ENCODE measurements at regions not wholly inside any gene's neighbourhood (a gene's known extent, or its start where the extent isn't known, plus 50 kb on each side); places are given as distances from the start of the nearest gene placed in this dataset.
"Not testable (repeated sequence)": the region's sequence is repeated elsewhere in the genome, so short reads cannot be mapped to it uniquely, and the experiment has no call there.

DNA sequence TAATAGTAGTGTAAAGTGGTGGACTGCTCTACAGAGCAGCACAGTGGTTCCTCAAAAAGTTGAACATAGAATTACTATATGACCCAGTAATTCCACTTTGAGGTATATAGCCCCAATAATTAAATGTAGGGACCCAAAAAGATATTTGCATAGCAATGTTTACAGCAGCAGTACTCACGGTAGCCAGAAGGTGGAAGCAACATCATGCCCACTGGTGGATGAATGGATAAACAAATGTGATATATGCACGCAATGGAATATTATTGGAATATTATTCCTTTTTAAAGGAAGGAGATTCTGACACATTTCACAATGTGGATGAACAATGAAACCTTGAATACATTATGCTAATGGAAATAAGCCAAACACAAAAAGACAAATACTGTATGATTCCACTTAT lies 121.4 kb downstream of the POTEM start:
- H3K36me3 Mint-ChIP-seq; H3K9me3 ChIP-seq (ENCODE audit: control insufficient read depth, insufficient read depth, low read length); H3K27ac ChIP-seq (ENCODE audit: low read length); H3K27me3 Mint-ChIP-seq (ENCODE audit: low read depth in 2 of 2); H3K4me3 Mint-ChIP-seq; H3K4me3 ChIP-seq (ENCODE audit: low read length); intact Hi-C loops (cut with micrococcal nuclease); H3K4me1 Mint-ChIP-seq; H3K9me3 Mint-ChIP-seq; H3K36me3 ChIP-seq (ENCODE audit: control insufficient read depth, insufficient read depth, low read length); H3K4me1 ChIP-seq (ENCODE audit: control insufficient read depth, insufficient read depth, low read length); H3K27ac Mint-ChIP-seq; H3K27me3 ChIP-seq (ENCODE audit: control insufficient read depth, insufficient read depth, low read length); DNase-seq: not testable (repeated sequence)
- no CpG with 5 or more reads among the region's 2 CpGs for WGBS (ENCODE audit: insufficient coverage)
- ATAC-seq, result peak in 1 of 3 donors; percentile 17

DNA sequence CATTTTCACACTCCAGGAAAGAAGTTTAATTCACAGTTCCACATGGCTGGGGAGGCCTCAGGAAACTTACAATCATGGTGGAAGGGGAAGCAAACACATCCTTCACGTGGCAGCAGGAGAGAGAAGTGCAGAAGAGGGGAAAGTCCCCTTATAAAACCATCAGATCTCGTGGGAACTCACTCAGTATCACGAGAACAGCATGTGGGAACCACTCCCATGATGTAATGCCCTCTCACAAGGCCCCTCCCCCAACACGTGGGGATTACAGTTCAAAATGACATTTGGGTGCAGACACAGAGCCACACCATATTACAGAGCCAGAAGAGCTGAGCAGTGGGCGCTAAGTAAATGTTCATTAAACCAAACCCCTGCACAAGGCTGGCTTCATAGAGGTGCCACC lies 126.0 kb downstream of the POTEM start:
- H3K36me3 ChIP-seq (ENCODE audit: control insufficient read depth, insufficient read depth, low read length); H3K4me1 Mint-ChIP-seq; H3K9me3 Mint-ChIP-seq; H3K4me3 ChIP-seq (ENCODE audit: low read length); H3K4me3 Mint-ChIP-seq; H3K27ac ChIP-seq (ENCODE audit: low read length); H3K9me3 ChIP-seq (ENCODE audit: control insufficient read depth, insufficient read depth, low read length); H3K36me3 Mint-ChIP-seq; intact Hi-C loops (cut with micrococcal nuclease); ATAC-seq; H3K27me3 ChIP-seq (ENCODE audit: control insufficient read depth, insufficient read depth, low read length); H3K27me3 Mint-ChIP-seq (ENCODE audit: low read depth in 2 of 2); H3K27ac Mint-ChIP-seq; DNase-seq; H3K4me1 ChIP-seq (ENCODE audit: control insufficient read depth, insufficient read depth, low read length): not testable (repeated sequence)
- no CpG with 5 or more reads among the region's 5 CpGs for WGBS (ENCODE audit: insufficient coverage)

DNA sequence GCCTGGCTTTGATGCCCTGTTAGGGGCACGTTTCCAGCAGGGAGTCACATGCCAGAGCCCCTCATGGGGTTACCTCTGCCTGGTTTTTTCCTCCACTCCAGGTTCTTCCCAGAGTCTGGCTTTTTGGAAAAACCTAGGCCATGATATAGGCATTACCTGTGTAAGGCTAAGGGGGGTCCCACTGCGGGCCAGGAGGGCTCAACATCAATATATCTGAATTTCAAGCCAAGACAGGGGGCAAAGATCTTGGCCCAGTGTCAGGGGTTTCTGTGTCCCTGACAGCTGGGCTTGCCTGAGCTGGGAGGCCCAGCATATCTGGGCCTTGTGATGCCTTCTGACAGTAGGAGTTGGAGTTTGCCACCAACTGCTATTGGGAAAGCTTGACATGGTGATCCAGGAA lies 127.5 kb downstream of the POTEM start:
- H3K27me3 Mint-ChIP-seq (ENCODE audit: low read depth in 2 of 2); H3K36me3 ChIP-seq (ENCODE audit: control insufficient read depth, insufficient read depth, low read length); H3K36me3 Mint-ChIP-seq; H3K27me3 ChIP-seq (ENCODE audit: control insufficient read depth, insufficient read depth, low read length); H3K4me3 Mint-ChIP-seq; H3K9me3 ChIP-seq (ENCODE audit: control insufficient read depth, insufficient read depth, low read length); intact Hi-C loops (cut with micrococcal nuclease); H3K4me1 Mint-ChIP-seq; H3K4me1 ChIP-seq (ENCODE audit: control insufficient read depth, insufficient read depth, low read length); ATAC-seq; H3K27ac ChIP-seq (ENCODE audit: low read length); H3K9me3 Mint-ChIP-seq; H3K4me3 ChIP-seq (ENCODE audit: low read length); H3K27ac Mint-ChIP-seq; DNase-seq: not testable (repeated sequence)
- 33% methylated on average over 1 of the region's 2 CpGs for WGBS (ENCODE audit: insufficient coverage)

DNA sequence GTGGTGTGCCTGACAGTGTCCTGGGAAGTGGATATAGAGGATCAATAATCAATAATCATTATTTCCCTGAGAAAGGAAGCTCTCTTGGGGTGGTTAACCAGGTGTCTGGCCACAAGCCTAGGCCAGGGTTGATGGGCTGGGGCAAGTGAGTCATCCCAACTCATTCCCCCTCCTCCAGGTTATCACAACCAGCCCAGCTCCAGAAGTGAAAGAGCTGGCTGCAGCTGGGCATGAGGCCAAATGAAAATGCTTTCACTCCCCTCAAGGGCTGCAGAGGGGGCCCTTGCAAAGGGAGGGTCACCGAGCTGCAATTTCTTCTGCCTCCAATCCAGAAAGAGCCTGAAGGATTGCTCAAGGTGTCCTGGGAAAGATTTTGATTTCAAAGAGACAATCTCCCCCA lies 127.9 kb downstream of the POTEM start:
- H3K4me3 ChIP-seq (ENCODE audit: low read length); H3K4me1 ChIP-seq (ENCODE audit: control insufficient read depth, insufficient read depth, low read length); H3K4me3 Mint-ChIP-seq; intact Hi-C loops (cut with micrococcal nuclease); H3K36me3 ChIP-seq (ENCODE audit: control insufficient read depth, insufficient read depth, low read length); H3K9me3 ChIP-seq (ENCODE audit: control insufficient read depth, insufficient read depth, low read length); H3K27me3 ChIP-seq (ENCODE audit: control insufficient read depth, insufficient read depth, low read length); H3K4me1 Mint-ChIP-seq; H3K27ac Mint-ChIP-seq; H3K9me3 Mint-ChIP-seq; DNase-seq; H3K36me3 Mint-ChIP-seq; H3K27ac ChIP-seq (ENCODE audit: low read length); ATAC-seq; H3K27me3 Mint-ChIP-seq (ENCODE audit: low read depth in 2 of 2): not testable (repeated sequence)
- no CpG with 5 or more reads among the region's 1 CpG for WGBS (ENCODE audit: insufficient coverage)

DNA sequence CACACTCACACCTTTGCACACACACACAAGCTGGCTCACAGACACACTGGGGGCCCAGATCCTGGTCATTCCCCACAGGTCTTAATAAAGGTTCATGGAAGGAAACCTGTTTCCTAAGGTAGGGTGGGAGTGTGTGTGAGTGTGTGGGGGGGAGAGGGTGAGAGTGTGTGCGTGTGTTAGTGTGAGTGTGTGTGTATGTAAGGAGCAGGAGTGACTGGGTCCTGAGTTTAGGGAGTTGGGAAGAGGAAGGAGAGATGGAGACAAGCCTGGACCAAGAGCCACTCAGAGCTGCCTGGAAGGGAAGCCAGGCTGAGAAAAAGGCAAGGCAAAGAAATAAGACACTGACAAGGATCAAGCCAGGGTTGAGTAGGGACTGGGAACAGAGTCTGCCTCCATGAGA lies 129.2 kb downstream of the POTEM start:
- DNase-seq; H3K4me1 ChIP-seq (ENCODE audit: control insufficient read depth, insufficient read depth, low read length); H3K4me3 ChIP-seq (ENCODE audit: low read length); intact Hi-C loops (cut with micrococcal nuclease); H3K4me3 Mint-ChIP-seq; H3K9me3 ChIP-seq (ENCODE audit: control insufficient read depth, insufficient read depth, low read length); ATAC-seq; H3K4me1 Mint-ChIP-seq; H3K27me3 ChIP-seq (ENCODE audit: control insufficient read depth, insufficient read depth, low read length); H3K9me3 Mint-ChIP-seq; H3K27ac Mint-ChIP-seq; H3K36me3 ChIP-seq (ENCODE audit: control insufficient read depth, insufficient read depth, low read length); H3K36me3 Mint-ChIP-seq; H3K27me3 Mint-ChIP-seq (ENCODE audit: low read depth in 2 of 2); H3K27ac ChIP-seq (ENCODE audit: low read length): not testable (repeated sequence)
- 49% methylated on average over 1 of the region's 1 CpG for whole genome bisulfite sequencing (ENCODE audit: insufficient coverage)

DNA sequence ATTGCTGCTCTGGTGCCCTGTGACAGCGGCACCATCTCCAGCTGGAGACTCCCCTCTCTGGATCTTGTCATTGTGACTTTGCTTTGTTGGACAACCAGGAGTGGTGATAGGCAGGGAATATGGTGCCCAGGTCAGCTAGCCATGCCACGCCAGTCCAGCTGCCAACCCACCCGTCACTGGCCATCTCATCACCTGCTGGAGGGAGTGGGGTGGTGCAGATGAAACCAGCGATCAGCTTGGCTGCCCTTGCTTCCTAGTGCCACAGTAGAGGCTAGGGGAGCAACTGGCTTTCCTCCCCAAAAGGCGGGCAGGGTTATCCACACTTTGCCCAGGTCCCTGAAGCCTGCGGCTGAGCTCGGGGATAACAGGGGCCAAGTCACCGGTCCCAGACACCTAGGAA lies 129.6 kb downstream of the POTEM start:
- intact Hi-C loops (cut with micrococcal nuclease); H3K4me1 Mint-ChIP-seq: not testable (repeated sequence)
- peak in 1 of 2 donors; percentile 0 for DNase-seq

DNA sequence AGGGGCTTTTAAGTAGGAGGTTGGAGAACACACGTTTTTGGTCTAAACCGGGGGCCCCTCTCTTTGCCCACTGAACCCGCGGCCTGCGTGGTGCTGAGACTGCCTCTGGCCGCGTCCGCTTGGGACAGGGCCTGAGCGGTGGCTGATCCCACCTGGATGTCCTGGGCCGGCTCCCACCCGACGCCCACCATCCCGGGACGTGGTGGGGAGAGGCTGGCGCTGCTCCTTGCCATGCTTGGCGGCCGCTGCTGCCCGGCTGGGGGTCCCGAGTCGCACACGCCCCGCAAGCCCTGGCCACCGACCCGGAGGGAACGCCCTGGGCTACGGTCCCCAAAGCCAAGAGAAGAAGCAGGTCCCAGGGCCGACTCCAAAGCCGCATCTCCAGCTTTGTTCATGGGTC lies 130.1 kb downstream of the POTEM start:
- H3K4me3 Mint-ChIP-seq; ATAC-seq; H3K27me3 Mint-ChIP-seq (ENCODE audit: low read depth in 2 of 2); H3K27ac ChIP-seq (ENCODE audit: low read length); H3K9me3 ChIP-seq (ENCODE audit: control insufficient read depth, insufficient read depth, low read length); H3K4me1 Mint-ChIP-seq; H3K36me3 Mint-ChIP-seq; H3K9me3 Mint-ChIP-seq; intact Hi-C loops (cut with micrococcal nuclease); H3K27me3 ChIP-seq (ENCODE audit: control insufficient read depth, insufficient read depth, low read length); H3K27ac Mint-ChIP-seq; H3K36me3 ChIP-seq (ENCODE audit: control insufficient read depth, insufficient read depth, low read length); H3K4me3 ChIP-seq (ENCODE audit: low read length); H3K4me1 ChIP-seq (ENCODE audit: control insufficient read depth, insufficient read depth, low read length): not testable (repeated sequence)
- peak in 1 of 2 donors; percentile 1 for DNase-seq
- WGBS (ENCODE audit: insufficient coverage), result 83% methylated on average over 26 of the region's 28 CpGs

More for the DNA sequence above, 129.6 kb downstream of the POTEM start:
- H3K27me3 ChIP-seq (ENCODE audit: control insufficient read depth, insufficient read depth, low read length); H3K9me3 Mint-ChIP-seq; H3K9me3 ChIP-seq (ENCODE audit: control insufficient read depth, insufficient read depth, low read length); H3K36me3 Mint-ChIP-seq; H3K27me3 Mint-ChIP-seq (ENCODE audit: low read depth in 2 of 2); H3K27ac Mint-ChIP-seq; ATAC-seq; H3K36me3 ChIP-seq (ENCODE audit: control insufficient read depth, insufficient read depth, low read length); H3K4me3 ChIP-seq (ENCODE audit: low read length); H3K4me1 ChIP-seq (ENCODE audit: control insufficient read depth, insufficient read depth, low read length); H3K4me3 Mint-ChIP-seq; H3K27ac ChIP-seq (ENCODE audit: low read length): not testable (repeated sequence)
- 90% methylated on average over 7 of the region's 8 CpGs for WGBS (ENCODE audit: insufficient coverage)

DNA sequence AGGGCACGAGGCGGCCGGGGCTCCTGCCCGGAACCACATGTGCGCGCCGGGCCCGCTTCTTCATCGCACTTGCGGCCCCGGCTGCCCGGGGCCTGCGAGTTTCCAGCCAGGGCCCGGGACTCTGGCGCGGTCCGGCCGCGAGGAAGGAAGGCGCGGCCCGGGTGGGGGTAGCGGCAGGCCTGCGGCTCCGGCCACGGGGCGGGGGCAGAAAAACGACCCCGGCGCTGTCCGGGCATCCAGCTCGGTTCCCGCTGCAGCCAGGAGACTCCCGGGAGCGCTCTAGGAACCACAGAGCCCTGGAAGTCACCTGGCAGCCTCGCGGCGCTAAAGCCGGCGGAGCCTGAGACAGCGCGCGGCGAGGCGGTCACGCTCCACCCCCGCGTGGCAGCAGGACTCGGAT lies 130.5 kb downstream of the POTEM start:
- intact Hi-C loops (cut with micrococcal nuclease); H3K4me3 ChIP-seq (ENCODE audit: low read length); H3K27me3 ChIP-seq (ENCODE audit: control insufficient read depth, insufficient read depth, low read length); H3K27ac ChIP-seq (ENCODE audit: low read length); H3K4me1 ChIP-seq (ENCODE audit: control insufficient read depth, insufficient read depth, low read length); H3K9me3 Mint-ChIP-seq; H3K9me3 ChIP-seq (ENCODE audit: control insufficient read depth, insufficient read depth, low read length); H3K27me3 Mint-ChIP-seq (ENCODE audit: low read depth in 2 of 2); H3K27ac Mint-ChIP-seq; H3K4me1 Mint-ChIP-seq; H3K36me3 Mint-ChIP-seq; H3K4me3 Mint-ChIP-seq; H3K36me3 ChIP-seq (ENCODE audit: control insufficient read depth, insufficient read depth, low read length); ATAC-seq: not testable (repeated sequence)
- DNase-seq, result peak in 1 of 2 donors; percentile 0
- 82% methylated on average over 49 of the region's 49 CpGs for WGBS (ENCODE audit: insufficient coverage)

All from natural killer cell (primary cell).